HL-60/S4 treated with phorbol 12-myristate 13-acetate at 8.2 ng/mL for 4 days and 3 days (cell line): ENCODE measurements at regions not wholly inside any gene's neighbourhood (a gene's known extent, or its start where the extent isn't known, plus 50 kb on each side); places are given as distances from the start of the nearest gene placed in this dataset.

Experiments
- in situ Hi-C: fragments of 300-500 bp; cut with MboI; formaldehyde crosslinking; loops from 2 replicates; pipeline ENCODE4 v1.15.0; 2022; ENCODE audit warnings: low sequenced_read_pairs

DNA sequence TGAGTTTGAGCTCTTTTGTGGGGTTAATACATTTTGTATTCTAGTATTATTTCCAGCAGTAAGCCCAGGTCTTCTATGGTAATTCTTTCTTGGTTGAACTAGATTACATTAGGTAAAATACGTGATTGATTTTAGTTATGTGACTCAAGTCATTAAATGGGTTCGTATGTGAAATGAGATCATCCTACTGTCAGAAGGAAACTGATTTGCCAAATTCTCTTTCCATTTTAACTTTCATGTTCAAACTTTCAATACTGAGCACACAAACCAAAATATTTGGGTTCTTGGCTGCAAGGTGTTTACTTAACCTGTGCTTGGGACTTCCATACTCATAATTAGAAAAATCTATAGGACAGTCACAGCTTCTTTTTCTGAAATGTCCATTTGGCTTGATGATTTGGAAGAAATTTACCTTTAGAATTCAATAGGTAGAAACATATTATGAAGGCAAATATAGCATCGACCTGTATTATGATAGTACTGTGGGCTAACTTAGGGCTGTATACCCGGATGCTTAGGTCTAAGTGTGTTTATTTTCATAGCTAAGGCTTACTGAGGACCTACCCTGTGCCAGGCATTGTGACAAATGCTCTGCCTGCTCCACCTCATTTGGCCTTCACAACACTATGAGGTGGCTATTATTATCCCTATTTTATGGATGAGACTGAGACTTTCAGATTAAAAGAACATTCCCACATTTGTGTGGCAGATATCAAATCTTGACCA is 631.8 kb upstream of the GRM7 start:
- in situ Hi-C loops, result no loop called here

- in situ Hi-C loops, result no loop called here
Observed at GRCh38 chr3:6229778-6230410, 631.0 kb upstream of the GRM7 start.

DNA sequence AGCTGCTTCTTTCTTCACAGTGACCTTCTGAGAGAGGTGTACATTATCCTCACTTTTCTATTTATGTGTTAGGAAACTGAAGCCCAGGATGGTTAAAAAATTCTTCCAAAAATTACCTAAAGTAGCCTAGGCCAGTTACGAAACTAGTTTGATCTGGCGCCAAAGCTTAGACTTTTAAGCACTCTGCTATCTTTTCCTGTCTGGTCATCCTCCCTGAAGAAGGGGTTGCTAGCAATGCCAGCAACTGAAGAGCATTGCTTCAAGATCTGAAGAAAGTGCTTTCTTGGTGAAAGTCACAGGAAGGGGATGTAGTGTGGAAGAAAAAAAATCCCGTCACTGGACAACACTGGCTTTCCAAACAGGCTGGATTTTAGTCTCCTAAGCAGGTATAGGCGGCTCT is 618.8 kb upstream of the GRM7 start:
- in situ Hi-C loops, result no loop called here

DNA sequence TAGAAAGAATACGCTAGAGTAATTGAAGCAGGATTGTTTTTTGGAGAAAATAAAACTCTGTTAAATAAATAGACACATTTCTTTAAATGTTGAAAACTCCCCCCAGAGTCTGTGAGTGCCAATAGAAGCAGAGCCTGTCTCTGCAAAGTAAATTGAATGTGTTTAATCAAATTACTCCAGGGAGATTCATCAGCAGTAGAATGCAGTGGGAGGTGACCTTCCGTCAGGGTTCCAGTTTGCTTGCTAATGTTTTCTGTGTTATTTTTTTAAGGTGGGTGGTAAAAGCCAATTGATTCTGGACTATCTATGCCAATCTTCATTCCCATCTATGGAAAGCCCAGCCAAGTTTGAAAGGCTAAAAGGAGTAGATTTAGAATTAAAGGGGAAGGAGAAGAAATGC is 612.4 kb upstream of the GRM7 start:
- in situ Hi-C loops, result no loop called here

- in situ Hi-C loops, result no loop called here
Observed at GRCh38 chr3:6249679-6250078, 611.2 kb upstream of the GRM7 start.

GRCh38 chr3:6250167-6250566 is 610.7 kb upstream of the GRM7 start:
- in situ Hi-C loops, result no loop called here

GRCh38 chr3:6251612-6252400 is 609.1 kb upstream of the GRM7 start:
- in situ Hi-C loops, result no loop called here

DNA sequence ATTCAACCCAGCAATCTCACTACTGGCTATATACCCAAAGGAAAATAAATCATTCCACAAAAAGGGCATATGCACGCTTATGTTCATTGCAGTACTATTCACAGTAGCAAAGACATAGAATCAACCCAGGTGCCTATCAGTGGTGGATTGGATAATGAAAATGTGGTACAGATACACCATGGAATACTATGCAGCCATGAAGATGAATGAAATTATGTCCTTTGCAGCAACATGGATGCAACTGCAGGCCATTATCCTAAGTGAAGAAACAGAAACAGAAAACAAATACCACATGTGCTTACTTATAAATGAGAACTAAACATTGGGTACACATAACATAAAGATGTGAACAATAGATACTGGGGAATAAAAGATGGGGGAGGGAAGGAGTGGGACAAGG is 606.4 kb upstream of the GRM7 start:
- in situ Hi-C loops, result no loop called here

DNA sequence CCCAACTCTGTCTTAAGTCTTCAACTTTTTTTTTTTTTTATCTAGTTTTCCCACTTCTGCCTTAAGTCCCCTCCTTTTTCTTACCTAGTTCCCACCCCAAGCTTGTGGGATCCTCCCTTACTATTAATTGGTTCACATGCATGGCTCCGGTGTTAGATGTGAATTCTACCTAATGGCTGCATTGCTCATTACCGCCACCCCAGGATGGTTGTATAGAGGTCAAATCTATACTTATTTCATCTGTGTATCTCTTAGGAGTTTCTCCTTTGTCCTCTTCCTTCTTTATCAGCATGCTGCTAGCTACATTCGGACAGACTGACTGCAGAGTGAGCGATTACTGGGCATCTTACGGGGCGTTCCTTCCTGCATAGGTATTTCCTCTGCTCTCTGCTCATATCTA is 605.7 kb upstream of the GRM7 start:
- in situ Hi-C loops, result no loop called here

GRCh38 chr3:6260551-6261191 is 600.2 kb upstream of the GRM7 start:
- in situ Hi-C loops, result no loop called here

DNA sequence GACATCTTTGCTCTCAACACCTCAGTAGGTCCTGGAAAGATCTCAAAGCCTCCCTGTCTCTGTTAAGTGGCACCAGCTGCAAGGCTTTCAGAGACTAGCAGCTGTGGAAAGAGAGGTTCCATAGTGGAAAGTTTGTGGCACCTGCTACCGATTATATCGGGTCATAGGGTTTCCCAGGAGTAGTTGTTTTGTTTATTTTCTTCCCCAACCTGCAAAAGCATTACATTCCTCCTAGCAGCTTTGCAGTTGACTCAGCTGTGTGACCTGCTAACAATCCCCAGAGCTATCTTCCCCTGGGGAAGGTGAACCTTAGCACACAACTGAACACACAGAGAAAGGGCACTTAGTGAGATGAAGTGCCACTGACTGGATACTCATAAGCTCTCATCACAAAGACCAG is 598.9 kb upstream of the GRM7 start:
- in situ Hi-C loops, result no loop called here

DNA sequence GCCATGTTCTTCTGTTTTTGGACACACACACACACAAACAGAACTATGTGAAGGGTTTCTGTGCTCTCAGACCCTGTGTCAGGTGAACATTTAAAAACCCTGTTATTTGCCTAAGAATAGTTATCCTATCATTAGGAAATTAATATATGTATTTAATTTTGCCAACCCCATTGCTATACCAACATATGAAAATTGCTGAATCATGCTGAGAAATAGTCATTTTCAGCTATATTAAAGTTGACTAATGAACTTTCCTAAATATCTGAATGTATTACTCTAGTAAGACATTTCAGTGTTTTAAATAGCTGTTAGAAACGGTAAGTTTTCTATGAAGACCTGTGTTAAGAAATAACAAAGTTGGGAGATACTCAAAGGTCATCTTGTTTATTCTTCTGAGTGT is 596.9 kb upstream of the GRM7 start:
- in situ Hi-C loops, result no loop called here

- in situ Hi-C loops, result no loop called here
Observed at GRCh38 chr3:6264906-6265305, 596.0 kb upstream of the GRM7 start.

DNA sequence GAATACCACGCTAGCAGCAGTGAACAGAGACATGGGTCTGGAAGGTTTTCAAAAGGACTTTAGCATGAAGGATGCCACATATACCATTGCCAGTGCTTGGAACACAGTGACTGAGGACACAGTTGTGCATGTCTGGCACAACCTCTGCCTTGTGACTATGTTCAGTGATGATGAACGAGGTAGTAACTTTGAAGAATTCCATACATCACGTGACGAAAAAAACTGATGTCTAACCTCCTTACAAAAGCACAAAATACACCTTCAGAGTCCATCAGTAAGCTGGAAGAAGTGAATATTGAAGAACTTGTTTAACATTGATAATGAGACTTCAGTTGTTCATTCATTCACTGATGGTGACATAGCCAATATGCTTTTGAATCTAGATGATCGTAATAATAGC is 594.8 kb upstream of the GRM7 start:
- in situ Hi-C loops, result no loop called here

- in situ Hi-C loops, result no loop called here
Observed at GRCh38 chr3:6273878-6274277, 587.0 kb upstream of the GRM7 start.

- in situ Hi-C loops, result no loop called here
Observed at GRCh38 chr3:6281662-6282061, 579.3 kb upstream of the GRM7 start.

DNA sequence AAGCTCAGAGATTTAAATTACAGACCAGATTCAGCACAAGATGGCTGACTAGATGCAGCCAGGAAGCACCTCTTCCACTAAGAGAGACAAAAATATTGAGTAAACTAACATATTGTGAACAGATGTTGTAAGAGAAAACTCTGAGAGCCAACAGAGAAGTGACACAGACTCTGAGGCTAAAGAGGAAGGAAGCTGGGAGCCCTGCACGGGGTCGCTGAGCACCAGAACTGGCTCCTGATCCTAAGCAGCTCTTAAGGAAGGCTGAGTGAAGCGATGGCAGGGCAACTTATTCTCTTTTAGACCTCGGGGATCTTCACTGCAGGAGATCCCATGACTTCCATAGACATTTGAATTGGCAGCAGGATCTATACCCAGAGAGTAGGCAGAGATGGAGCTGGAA is 578.0 kb upstream of the GRM7 start:
- in situ Hi-C loops, result no loop called here

DNA sequence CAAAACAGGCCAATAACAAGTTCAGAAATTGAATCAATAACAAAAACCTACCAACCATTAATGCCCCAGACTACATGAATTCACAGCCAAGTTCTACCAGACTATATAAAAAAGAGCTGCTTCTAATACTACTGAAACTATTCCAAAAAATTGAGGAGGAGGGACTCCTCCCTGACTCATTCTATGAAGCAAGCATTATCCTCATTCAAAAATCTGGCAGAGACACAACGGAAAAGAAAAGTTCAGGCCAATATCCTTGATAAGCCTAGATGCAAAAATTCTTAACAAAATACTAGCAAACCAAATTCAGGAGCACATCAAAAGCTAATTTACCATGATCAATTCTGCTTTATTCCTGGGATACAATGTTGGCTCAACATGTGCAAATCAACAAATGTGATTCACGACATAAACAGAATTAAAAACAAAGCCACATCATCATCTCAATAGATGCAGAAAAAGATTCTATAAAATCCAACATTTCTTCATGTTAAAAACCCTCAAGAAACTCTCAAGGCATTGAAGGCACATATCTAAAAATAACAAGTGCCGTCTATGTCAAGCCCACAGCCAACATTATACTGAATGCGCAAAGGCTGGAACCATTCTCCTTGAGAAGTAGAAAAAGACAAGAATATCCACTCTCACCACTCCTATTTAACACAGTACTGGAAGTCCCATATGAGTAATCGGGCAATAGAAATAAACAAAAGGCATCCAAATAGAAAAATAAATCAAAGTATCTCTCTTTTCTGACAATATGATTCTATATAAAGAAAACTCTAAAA is 573.6 kb upstream of the GRM7 start:
- in situ Hi-C loops, result no loop called here

DNA sequence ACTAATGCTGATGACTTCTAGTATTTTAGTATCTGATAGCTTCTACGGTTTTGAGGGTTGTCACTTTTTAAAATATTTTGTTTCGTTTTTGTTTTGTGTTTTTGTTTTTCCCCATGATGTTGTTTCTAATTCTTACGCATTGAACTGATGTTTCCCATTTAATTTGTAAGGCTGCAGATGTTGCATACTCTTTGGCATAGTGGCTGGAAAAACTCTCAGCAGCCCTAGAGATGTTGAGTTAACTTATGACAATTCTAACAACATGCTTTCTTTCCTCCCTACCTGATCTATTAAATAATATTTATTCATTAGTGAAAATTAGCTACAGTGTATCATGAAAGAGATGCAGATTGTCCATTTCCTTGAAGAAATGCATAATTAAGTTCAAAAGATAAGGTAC is 559.3 kb upstream of the GRM7 start:
- in situ Hi-C loops, result no loop called here

DNA sequence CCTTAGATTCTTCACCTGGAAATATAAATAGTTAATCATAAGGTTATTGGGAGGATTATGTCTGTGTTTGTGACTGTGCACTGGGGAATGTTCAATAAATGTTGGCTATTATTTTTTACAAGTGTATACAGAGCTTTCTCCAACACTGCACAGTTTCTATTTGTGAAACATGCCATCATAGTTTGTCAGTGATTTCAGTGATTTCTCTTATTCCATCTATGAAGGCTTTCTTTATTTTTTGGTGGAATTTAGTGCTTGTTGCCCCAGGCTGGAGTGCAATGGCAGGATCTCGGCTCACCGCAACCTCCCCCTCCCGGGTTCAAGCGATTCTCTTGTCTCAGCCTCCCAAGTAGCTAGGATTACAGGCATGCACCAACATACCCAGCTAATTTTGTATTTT is 545.0 kb upstream of the GRM7 start:
- in situ Hi-C loops, result no loop called here

DNA sequence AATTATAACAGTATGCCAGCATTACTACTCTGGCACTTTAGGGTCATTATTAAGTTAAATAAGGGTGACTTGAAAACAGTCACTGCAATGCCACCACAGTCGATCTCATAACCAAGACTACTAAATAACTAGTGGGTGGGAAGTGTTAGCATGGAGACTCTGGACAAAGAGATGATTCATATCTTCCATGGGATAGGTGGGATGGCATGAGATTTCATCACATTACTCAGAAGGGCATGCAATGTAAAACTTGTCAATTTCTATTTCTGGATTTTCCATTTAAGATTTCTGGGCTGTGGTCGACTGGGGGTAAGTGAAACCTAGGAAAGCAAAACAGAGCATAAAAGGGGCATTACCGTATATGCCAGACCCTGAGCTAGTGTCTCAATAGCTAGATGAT is 538.9 kb upstream of the GRM7 start:
- in situ Hi-C loops, result no loop called here
